AG10803 (cell line): ENCODE measurements at regions not wholly inside any gene's neighbourhood (a gene's known extent, or its start where the extent isn't known, plus 50 kb on each side); places are given as distances from the start of the nearest gene placed in this dataset.

Experiments used
- DNase-seq: peaks from one replicate; pipeline ENCODE4 v3.0.0; 2010; ENCODE audit warnings: low read depth
- H3K4me3 ChIP-seq: 2 replicates; pipeline ENCODE4 v1.5.1; 2011; ENCODE audit warnings: mild to moderate bottlenecking, low read length, control low read depth
- CTCF ChIP-seq: conservative IDR thresholded peaks from 2 replicates; pipeline ENCODE4 v1.5.1; 2011; ENCODE audit warnings: mild to moderate bottlenecking, low read length, control low read depth, inconsistent platforms

GRCh38 chrY:15455133-15455937 is 931.0 kb downstream of the NLGN4Y start:
- peak overlapping the region; percentile 50 for H3K4me3 ChIP-seq
- no peak for TF ChIP-seq CTCF
- DNase-seq: no peak

GRCh38 chrY:15455980-15456469 is 931.7 kb downstream of the NLGN4Y start:
- peak; percentile 81 for DNase-seq
- H3K4me3 ChIP-seq: peak overlapping the region; percentile 55
- no peak for TF ChIP-seq CTCF

DNA sequence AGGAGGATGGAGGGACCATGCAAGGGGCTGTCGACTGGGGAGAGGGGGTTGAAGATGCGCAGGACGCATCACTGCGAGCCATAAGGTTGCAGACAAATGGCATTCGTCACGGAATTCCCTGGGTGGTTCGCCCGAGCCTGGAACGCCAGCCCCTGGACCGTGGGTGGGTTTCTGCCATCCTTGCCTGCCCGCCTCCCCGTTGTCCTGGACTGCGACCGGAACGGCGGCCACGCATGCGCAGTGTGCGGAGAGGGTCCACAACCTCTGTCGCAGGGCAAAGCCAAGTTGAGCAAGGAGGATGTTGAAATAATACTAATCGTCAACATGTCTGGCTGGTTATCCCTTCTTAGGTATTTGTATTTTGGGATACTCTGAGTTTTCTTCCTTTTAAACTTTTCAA is 932.2 kb downstream of the NLGN4Y start:
- no peak for TF ChIP-seq CTCF
- DNase-seq: peak; percentile 18
- peak overlapping the region; percentile 55 for H3K4me3 ChIP-seq

- no peak for DNase-seq
- TF ChIP-seq CTCF: no peak
Observed at GRCh38 chrY:15457682-15458081, 933.4 kb downstream of the NLGN4Y start.

DNA sequence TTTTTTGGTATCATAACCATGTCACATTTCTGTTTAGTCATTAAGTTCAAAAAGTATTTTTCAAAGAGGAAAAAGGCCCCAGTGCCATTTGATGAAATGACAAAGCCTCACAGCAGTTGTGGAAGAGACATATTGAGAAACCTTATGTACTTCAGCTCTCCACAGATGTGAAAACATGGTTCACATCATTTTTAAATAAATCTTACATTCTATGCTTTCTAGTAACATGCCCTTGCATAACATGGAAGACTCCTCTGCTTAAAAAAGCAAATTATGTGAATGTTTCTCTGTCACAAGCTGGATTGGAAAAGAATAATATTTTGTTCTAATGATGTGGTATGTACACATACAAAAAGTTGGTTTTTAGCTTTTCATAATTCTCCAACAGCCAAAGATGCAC is 934.1 kb downstream of the NLGN4Y start:
- peak; percentile 60 for DNase-seq
- TF ChIP-seq CTCF: no peak
- H3K4me3 ChIP-seq: no peak overlapping the region

More at GRCh38 chrY:15457682-15458081, 933.4 kb downstream of the NLGN4Y start:
- no peak overlapping the region for H3K4me3 ChIP-seq

DNA sequence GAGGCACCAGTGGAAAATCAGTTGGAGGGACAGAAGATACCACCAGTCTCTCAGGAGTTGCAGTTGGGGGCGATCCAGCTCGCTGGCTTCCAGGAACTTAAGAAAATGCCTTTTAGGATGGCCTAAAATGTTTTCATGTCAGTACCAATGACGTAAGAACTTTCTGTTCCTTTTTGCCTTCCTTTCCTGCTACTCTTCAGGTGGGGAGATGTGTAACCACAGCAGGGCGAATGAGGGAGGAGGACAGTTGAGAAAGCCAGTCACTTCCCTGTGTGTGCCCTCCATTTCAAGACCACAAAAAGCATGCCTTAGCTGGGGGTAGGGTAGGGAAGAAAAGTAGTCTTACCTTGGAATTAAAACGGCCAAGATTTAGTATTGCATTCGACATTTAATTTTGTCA is 941.6 kb downstream of the NLGN4Y start:
- no peak for TF ChIP-seq CTCF
- DNase-seq: no peak
- no peak overlapping the region for H3K4me3 ChIP-seq

DNA sequence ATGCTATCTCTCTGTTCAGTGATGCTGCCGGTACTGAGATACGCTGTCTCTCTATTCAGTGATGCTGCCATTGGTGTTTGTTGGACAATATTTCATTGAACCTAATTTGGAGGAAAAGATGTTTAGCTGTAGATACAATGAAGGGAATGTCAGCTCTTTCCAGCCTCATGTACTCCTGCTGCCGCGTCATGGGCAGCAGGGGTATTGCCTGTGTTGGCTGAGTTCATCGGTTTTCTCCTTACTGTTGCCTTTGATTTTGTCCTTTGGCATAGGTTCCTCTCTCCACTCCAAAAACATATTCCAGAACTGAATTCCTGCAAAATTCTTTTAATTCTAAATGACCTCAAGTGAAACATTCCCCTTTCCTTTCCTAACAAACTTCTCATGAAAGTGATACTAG is 942.6 kb downstream of the NLGN4Y start:
- H3K4me3 ChIP-seq: no peak overlapping the region
- DNase-seq: peak; percentile 61
- TF ChIP-seq CTCF: peak; percentile 61
